ENCODE measurements at regions not wholly inside any gene's neighbourhood (a gene's known extent, or its start where the extent isn't known, plus 50 kb on each side); places are given as distances from the start of the nearest gene placed in this dataset.
"Not testable (repeated sequence)": the region's sequence is repeated elsewhere in the genome, so short reads cannot be mapped to it uniquely, and the experiment has no call there.

DNA sequence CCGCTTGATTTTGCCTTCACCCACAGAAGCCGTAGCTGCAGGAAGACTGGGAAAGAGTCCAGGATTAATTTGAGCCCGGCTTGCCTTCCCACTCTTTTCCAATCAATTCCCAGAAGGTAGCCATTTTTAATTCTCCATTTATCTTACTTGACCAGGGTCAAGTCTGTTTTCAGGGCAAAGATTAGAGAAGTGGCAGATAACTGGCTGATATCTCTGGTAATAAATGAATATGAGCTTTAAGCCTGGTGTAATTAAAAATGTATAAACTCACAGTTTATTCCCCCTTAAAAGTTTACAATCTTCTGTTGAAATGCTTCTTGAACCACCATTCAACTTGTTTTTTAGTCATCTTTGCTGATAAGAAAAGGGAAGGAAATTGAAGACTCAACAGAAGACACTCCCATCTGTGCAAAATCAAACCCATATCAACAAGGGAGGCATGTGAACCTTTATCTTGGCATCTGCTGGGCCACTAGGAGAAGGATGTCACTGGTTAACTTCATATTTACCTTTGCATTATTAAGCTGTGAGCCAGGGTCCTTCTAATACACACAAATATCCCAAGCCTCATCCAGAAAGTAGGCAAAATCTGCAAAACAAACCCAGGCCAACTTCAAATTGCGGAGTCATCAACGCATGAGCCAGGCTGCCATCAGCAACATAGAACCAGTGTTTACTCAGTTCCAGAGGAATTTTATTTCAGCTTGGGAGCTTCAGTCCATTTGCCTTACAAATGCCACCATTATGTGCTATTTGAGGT lies 314.6 kb upstream of the MAF start:
- DNase-seq, result no peak

DNA sequence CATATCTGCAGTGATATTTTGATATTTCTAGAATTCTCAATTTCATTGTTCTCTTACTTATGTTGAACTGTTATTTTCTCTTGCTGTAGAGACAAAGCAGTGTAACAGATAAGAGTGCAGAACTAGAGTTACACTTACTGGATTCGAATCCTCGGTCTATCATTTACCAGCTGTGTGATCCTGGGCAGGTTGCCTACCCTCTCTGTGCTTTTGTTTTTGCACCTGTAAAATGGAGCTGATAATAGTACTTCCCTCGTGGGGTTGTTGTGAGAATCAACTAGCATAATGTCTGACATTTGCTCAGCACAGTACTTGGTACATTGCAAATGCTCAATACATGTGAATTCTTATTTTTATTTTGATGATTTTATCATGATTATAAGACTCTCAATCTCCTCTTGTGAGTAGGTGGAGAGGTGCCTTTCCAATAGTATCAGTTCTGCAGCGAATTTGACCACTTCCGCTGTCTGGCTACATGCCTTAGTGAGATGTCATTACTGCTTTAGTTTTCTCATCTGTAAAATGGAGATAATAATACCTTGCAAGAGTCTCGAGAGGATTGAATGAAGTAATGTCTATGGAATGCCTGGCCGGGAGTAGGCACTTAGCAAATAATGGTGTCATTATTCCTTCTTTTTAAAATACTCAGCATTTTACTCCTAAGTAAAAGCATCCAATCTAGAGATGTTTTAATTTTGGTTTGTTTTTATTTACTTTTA lies 312.2 kb upstream of the MAF start:
- DNase-seq, result no peak

DNA sequence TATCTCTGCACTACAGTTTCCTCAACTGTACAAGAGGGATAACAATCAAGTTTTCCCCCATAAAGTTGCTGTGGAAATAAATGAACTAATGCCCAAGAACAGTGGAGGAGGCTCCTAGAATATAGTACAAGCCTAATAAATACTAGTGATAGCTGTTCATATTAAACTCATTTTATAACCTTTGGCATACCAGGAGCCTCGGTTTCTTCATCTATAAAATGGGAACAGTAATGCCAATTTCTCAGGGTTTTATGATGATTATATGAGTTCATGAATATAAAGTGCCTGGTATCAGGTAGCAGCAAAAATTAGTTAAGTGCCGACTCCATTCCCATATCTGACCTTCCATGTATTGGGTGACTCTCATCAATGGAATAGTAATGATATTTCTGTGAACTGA lies 311.1 kb upstream of the MAF start:
- no peak for DNase-seq

DNA sequence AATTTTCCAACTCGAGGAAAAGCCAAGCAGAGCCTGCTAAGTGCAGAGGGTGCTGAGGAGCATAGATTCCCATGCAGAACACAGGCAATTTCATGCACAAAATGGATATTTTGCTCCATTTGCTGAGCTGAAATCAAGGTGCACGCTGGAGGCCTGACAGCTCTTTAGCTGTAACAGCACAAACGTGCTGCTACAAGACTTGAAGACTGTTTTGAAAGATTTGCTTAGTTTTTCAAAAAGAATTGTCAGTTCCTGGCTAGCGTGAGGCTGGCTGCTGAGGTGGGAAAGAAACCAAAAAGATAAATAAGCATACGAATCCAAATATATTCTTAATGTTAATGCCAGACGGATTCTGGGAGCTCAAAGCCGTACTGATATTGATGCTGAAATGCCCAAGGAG lies 309.0 kb upstream of the MAF start:
- DNase-seq, result no peak

DNA sequence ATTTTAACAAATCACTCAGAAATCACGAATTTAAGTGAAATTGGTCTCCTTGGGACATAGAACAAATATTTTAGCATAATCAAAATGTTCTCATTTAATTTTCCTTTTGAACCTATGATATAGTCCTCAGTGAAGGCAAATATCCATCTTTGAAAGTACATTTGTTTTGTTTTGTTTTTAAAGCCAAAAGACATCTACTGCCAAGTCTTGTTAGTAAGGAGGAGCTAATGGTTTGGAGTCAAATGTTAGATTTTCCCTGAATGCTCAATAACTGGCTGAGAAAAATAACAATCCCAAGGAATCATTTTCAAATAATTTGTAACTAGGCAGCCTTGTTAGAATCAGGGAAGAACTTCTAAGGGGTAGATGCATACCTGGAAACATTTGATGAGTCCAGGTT lies 302.9 kb upstream of the MAF start:
- DNase-seq, result no peak

DNA sequence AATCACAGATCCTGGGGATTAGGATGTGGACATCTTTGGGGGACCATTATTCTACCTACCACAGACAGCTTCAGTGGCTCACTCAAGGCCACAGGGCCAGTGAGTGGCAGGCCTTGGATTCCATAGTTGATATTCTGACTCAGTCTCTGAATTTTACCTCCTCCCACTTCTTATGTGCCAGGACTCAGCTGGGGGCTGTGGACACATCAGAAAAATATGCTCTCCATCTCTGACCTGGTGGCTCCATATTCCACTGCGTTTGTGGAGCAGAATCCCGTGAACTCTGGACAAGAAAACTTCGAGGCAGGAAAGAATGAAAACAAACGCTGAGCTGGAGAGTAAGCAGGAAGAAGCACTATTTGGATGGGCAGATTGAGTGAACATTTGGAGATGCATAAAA lies 301.8 kb upstream of the MAF start:
- no peak for DNase-seq

DNA sequence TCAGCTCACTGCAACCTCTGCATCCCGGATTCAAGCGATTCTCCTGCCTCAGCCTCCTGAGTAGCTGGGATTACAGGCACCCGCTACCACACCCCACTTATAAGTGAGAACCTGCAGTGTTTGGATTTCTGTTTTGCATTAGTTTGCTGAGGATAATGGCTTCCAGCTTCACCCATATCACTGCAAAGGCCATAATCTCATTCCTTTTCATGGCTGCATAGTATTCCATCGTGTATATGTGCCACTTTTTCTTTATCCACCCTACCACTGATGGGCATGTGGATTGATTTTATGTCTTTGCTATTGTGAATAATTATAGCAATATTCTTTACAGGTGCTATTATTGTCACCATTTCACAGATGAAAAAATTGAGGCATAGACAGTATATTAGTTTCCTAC lies 301.0 kb upstream of the MAF start:
- no peak for DNase-seq

DNA sequence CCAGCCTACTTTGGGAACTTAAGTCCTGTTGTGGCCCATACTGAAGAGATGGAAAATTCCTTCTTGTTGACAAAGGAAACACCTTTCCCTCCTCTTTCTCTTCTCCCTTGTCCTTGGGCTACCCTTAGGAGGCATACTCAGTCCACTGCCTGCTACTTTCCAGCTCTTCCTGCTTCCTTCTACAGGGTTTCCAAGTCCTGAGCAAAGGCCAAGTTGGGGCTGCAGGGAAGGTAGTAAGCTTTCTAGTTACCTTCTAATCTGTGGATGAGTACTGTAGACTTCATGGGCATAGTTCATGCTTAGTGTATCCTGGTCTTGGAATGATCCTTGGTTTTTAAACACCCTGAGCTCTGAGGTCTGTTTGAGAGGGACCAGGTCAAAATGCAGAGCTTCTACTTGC lies 299.2 kb upstream of the MAF start:
- no peak for DNase-seq

DNA sequence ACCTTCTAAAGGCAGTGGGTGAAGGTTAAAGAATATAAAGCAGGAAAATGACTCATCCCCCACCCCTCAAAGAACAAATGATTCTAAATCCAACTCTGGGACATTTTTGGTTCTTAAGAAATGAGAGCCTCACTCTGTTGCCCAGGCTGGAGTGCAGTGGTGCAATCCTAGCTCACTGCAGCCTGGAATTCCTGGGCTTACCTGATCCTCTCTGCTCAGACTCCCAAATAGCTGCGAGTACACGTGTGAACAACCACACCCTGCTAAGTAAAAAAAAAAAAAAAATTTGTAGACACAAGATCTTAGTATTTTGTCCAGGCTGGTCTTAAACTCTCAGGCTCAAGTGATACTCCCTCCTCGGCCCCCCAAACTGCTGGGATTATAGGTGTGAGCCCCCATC lies 298.8 kb upstream of the MAF start:
- no peak for DNase-seq

DNA sequence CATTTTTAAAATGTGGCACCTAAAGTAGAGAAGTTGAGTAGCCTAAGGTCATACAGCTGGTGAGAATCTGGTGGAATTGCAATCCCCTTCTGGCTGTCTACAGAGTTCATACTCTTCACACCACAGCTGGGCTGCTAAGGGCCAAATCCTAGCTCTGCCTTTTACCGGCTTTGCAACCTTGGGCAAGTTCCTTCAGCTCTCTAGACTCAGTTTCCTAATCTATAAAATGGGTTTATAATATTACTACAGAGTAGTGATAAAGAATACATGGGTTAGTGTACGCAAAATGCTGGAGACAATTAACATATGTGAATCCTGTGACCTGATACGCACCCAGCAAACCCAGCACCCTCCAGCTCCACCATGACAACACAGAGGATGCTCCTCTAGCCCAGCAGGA lies 298.2 kb upstream of the MAF start:
- no peak for DNase-seq

DNA sequence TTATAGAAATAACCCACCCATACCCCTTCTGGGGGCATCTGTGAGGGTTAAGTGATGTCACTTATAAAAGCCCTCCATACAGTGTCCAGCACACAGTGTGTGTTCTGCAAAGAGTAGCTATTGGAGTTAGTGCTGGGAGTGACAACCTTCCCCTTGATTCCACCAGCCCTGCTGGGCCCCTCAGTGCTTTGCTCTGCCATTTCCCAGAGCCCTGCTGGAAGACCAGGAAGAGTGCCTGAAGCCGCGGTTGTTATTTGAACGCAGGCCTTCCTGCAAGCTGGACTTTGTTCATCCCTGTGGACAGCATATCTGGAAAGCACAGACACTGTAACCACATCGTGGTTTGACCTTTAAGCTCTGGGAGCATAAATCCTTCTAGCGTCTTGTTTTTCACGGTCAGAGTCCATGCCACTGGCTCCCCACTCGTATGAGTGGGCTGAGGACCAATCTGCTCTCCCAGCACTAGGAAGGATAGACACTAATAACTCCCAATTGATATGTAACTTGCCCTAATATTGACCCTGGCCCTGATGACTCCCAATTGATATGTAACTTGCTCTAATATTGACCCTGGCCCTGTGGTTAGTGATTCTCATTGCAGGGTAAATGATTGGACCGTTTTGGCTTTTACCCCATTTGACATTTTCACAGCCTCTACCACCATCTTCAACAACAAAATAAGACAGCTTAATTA lies 297.1 kb upstream of the MAF start:
- no peak for DNase-seq

DNA sequence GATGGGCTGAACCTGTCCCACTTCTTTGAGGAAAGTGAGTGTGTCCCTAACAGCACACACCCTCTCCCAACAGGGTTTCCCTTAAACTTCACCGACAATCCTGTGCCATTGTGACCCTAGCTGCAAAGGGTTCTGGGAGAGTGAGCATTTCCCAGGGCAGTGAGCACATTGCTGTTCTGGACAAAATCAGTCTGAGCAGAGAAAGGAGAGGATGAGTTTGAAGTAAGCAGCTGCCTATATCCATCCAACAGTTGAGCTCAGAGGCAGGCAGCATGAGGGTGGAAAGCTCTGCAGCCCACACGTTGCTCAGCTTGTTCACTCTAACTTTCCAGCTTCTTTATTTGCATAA lies 296.5 kb upstream of the MAF start:
- DNase-seq, result no peak

DNA sequence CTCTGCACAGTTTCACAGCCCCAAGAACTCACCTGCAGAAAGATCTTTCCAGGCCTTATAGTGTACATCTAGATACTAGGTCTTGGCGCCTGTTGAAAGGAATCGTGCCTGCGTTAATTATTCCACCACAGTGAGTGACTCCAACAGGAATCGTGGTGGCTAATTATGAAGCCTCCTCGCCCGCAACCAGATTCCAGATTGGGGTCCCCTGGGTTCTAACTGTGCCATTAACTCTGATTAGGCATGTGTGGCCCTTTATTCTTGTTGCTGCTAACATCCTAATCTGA lies 295.3 kb upstream of the MAF start:
- no peak for DNase-seq

DNA sequence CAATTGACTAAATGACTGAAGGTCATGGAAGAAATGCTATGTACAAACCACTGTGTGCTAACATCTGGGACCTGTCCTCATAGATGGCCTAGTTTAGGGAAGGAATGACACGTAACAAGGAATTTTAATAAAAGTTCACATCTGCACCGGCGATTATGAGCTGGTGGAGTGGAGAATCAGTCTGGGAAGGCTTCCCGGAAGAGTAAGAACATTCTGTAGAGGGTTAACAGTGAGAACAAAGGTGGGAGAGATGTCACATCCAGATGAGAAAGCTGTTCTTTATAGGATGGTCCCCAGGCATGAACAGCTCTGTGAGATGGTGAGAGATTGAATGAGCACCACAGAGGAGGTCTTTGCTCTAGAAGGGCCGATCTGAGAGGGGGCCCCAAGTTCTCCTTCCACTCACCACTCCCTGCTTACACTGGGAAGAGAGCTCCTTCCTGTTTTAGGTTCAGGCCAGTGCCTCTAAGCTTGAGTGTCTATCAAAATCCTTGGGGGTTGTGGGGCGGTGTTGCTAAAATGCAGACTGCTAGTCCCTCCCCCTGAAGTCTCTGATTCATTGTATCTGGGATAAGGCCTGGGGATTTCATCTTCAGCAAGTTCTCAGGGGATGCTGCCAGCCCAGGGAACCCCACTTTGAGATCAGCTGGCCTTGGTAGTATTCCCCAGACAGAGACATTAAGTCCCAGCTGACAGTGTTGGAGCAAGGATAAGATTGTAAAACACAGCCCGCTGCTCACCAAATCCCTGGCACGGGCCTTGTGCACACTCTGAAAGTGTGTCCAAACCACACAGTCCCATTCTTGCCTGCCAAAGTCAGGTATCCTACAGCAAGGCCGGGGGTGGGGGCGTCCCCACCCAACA lies 294.7 kb upstream of the MAF start:
- no peak for DNase-seq

DNA sequence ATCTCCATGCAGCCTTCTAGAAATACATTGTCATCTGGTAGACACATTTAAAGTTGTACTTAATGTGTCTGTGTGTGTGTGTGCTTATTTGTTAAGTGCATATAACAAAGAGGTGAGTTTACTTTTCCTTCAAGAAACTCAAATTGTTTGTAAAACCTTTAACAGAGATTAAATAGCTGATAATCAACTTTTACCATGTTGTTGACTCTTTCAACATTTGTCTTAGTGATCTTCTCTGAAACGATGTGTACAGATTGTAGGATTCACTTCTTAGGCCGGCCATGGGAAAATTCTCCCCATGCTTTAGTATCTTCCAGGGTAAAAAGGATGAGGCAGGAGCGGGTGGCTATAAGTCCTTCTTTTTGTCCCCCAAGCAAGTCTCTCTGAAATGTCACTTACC lies 292.9 kb upstream of the MAF start:
- DNase-seq, result no peak

DNA sequence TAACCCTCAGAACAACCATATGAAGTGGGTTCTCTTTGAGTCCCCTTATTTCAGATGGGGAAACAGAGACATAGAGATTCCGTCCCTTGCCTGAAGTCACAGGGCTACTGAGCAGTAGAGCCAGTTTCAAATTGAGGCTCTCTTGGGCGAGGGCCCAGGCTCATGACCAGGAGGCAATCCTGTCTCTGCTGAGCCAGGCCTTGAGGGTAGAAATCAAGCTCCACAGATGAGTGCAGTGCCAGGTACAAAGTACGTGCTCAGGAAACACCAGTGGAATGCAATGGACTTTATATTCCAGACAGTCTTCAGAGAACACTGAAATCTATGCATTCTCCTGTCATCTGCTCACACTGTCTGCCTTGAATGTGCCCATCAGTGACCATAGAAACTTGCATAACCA lies 291.7 kb upstream of the MAF start:
- no peak for DNase-seq

DNA sequence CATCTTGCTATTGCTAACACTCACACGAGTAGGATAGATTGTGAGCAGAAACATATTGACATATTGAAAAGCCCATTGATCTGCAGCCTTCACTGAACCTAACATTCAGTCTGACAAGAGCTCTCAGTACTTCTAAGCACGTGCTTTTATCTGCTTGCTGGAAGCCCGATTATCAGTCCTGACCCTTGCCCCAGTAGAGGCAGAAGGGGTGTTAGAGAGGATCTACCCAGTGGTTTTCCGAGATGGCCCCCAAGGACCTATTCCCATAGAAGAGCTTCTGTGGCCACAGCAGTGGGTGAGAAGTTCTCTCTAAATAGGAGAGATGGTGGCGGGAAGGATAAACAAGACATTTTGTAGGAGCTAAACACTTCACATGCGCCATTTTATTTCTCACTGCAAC lies 290.9 kb upstream of the MAF start:
- DNase-seq, result no peak

DNA sequence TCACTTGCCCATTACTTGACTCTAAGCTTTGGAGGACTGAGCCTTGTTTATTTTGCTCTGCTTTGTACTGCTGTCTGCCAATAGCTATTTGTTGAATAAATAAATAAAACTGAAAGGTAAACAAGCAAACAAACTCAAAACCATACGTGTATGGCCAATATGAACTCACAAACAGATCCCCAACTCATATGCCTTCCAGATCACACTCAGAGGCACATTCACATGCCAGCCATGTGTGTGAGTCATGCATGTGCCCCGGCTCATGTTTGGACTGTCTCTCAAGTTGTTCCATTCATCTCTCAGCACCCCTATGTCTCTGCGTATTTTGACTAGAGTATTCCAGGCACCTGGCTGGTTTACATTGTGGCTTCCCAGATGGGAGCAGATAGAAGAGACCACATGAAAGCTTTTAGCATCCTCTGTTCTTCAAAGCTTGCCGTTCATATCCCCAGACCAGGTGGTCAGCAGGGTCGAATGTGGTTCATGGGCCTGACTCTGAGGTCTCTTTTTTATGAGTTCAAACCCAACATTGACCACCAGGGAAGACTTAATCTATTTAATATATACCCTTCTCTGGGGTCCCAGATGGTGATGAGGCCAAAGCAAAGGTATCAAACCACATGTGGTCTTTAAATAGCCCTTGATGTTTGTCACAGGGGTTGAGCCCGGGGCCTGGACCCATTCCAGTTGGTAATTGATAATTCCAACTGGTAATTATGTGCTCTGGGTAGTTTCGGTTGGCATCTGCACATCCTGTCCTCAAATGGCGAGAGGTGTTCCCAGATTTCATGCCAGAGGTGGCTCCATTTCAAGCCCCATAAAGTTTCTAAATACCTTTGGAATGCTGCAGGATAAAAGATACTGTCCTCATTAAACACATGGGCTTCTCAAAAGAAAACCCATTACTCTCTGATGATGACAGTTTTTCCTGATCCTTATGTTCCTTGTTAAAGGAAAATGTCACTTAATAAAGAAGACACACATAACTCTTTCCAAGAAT lies 287.3 kb upstream of the MAF start:
- DNase-seq, result no peak

DNA sequence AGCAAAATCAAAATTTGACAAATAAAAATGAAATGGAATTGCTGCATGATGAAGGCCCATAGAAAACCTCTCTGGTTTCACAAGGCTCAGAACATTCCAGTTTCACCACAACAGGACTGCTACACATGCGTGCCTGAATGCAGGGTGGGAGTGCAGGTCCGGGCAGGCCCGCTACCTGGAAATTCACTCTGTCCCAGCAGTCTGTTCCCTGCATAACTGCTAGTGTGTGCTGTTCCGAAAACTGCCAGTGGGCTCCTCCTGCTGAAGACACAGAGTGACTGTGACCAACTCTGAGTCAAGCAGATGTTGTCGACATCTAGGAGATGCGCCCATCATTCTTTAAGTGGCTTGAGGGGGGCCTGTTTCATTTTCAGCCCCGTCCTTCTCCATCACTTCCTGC lies 284.8 kb upstream of the MAF start:
- DNase-seq, result no peak

DNA sequence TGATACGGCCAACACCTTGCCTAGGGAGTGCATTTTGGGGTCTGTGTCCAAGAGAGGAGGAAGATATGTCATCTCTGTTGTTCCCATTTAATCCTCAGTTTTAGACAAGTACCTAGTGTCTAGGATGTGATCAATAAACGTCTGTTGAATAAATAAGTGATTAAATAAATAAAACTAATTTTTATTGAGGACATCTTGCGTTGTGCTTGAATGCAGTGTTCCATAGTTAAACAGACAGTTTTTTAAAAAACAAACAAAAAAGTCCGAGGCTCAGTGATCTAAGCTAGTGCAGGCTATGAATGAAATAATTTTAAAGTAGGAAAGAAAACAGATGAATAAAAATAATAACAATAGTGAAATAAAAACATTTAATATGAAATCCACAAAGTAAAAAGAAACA lies 283.0 kb upstream of the MAF start:
- no peak for DNase-seq

DNA sequence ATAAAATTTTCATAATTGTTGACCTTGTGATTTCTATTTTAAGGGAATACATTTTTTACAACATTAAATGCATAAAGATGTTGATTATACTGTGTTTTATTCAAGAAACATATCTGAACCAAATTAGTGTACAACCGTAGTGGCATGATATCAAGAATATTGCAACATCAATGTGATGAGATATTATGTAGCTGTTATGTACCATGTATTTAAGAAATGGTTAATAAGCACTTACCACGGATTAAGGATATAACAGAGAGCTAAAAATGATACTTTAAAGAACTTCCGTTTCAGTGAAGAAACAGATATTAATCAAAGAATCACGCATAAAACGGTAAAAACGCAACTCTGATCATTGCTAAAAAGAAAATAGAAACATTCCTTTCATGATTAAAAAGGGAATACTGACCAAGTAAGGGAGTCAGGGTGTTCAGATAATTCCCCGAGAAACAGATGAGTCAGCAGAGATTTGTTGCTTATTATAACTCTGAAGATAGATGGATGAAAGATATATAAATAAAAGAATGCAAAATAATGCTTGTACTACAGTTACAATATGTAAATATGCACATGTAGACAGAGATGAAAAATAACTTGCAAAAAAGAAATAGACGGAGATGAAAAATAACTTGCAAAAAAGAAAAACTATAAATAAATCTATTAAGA lies 281.9 kb upstream of the MAF start:
- DNase-seq, result no peak

DNA sequence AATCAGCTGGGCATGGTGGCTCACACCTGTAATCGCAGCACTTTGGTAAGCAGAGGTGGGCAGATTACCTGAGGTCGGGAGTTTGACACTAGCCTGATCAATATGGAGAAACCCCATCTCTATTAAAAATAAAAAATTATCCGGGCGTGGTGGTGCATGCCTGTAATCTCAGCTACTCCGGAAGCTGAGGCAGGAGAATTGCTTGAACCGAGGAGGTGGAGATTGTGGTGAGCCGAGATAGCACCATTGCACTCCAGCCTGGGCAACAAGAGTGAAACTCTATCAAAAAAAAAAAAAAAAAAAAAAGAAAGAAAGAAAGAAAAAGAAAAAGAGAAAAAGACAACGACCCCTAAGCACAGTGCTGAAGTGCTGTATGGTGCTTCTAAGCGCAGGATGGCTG lies 280.6 kb upstream of the MAF start:
- not testable (repeated sequence) for DNase-seq

Measured in CD4-positive, alpha-beta T cell treated with Interleukin-10 for 1 hour (primary cell).